PC-9 (cell line): ENCODE measurements at regions not wholly inside any gene's neighbourhood (a gene's known extent, or its start where the extent isn't known, plus 50 kb on each side); places are given as distances from the start of the nearest gene placed in this dataset.

Source experiments
- CTCF ChIP-seq: fragments of 200-600 bp; sonication (generic); conservative IDR thresholded peaks from 2 replicates; pipeline ENCODE4 v1.6.1; 2017; ENCODE audit warnings: mixed run types, antibody characterized with exemption, mild to moderate bottlenecking, moderate library complexity
- EZH2 ChIP-seq: fragments of 200-600 bp; sonication (generic); IDR thresholded peaks from 2 replicates; pipeline ENCODE4 v1.8.0; 2017; ENCODE audit warnings: antibody characterized with exemption, low read depth

- TF ChIP-seq CTCF (no peak), EZH2 (no peak)
These were observed 242.8 kb downstream of the KCNE4 start for GRCh38 chr2:223294756-223295155.
